WERI-Rb-1 (cell line): ENCODE measurements at regions not wholly inside any gene's neighbourhood (a gene's known extent, or its start where the extent isn't known, plus 50 kb on each side); places are given as distances from the start of the nearest gene placed in this dataset.

Experiments
- DNase-seq: peaks from one replicate; pipeline ENCODE4 v3.0.0-alpha.2; 2020
- H3K27ac ChIP-seq: fragments of 250-450 bp; sonication (Bioruptor Pico); 2 replicates; pipeline ENCODE4 v1.5.1; 2020; ENCODE audit warnings: mild to moderate bottlenecking, moderate library complexity
- H3K27me3 ChIP-seq: fragments of 250-450 bp; sonication (Bioruptor Pico); 2 replicates; pipeline ENCODE4 v1.5.1; 2021; ENCODE audit warnings: mild to moderate bottlenecking, low read depth, moderate library complexity; ENCODE audit not compliant: insufficient read depth, severe bottlenecking
- H3K36me3 ChIP-seq: fragments of 250-450 bp; sonication (Bioruptor Pico); 2 replicates; pipeline ENCODE4 v1.5.1; 2020; ENCODE audit warnings: mild to moderate bottlenecking, moderate library complexity
- H3K4me3 ChIP-seq: 2 replicates; pipeline ENCODE4 v1.5.1; 2011; ENCODE audit warnings: low read depth, mild to moderate bottlenecking, control low read depth, low read length
- H3K9me3 ChIP-seq: fragments of 250-450 bp; sonication (Bioruptor Pico); 2 replicates; pipeline ENCODE4 v1.5.1; 2021; ENCODE audit warnings: mild to moderate bottlenecking, moderate library complexity; ENCODE audit not compliant: severe bottlenecking
- TF ChIP-seq, protein P1 (sequence below): IDR thresholded peaks from 2 replicates; pipeline ENCODE4 v1.5.1; 2011; ENCODE audit warnings: low read depth, mild to moderate bottlenecking, control low read depth, inconsistent platforms, low read length

GRCh38 chr13:112132142-112132541, 65.2 kb downstream of the SOX1 start:
- H3K36me3 ChIP-seq, result no peaks in the 10 kb centered on the region
- no peak for DNase-seq
- TF ChIP-seq, protein P1, sequence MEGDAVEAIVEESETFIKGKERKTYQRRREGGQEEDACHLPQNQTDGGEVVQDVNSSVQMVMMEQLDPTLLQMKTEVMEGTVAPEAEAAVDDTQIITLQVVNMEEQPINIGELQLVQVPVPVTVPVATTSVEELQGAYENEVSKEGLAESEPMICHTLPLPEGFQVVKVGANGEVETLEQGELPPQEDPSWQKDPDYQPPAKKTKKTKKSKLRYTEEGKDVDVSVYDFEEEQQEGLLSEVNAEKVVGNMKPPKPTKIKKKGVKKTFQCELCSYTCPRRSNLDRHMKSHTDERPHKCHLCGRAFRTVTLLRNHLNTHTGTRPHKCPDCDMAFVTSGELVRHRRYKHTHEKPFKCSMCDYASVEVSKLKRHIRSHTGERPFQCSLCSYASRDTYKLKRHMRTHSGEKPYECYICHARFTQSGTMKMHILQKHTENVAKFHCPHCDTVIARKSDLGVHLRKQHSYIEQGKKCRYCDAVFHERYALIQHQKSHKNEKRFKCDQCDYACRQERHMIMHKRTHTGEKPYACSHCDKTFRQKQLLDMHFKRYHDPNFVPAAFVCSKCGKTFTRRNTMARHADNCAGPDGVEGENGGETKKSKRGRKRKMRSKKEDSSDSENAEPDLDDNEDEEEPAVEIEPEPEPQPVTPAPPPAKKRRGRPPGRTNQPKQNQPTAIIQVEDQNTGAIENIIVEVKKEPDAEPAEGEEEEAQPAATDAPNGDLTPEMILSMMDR, result no peak
- H3K4me3 ChIP-seq, result no peak overlapping the region
- no peak overlapping the region for H3K27ac ChIP-seq
- peaks cover 98% of the 10 kb centered on the region for H3K27me3 ChIP-seq
- no peaks in the 10 kb centered on the region for H3K9me3 ChIP-seq

DNA sequence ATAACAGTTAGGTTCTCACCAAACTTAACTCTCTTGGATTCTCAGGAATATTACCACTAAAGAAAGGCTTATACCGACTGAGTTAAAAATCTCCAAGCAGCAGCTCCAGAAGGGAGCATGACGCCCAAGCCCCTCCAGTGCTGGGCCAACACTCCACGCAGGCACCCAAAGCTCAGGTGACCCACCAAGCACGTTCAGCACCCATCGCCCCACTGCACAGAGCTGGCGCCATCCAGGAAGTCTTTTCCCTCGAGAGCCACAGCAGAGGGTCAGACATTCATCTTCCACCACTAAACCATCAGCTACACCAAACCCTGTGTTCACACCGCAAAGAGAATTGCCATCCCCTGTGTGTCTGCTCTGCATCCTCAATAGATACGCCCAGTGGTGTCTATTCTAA, 65.7 kb downstream of the SOX1 start:
- H3K27me3 ChIP-seq, result peaks cover 98% of the 10 kb centered on the region
- TF ChIP-seq, protein P1, result no peak
- DNase-seq, result no peak
- no peaks in the 10 kb centered on the region for H3K9me3 ChIP-seq
- H3K27ac ChIP-seq, result no peak overlapping the region
- no peak overlapping the region for H3K4me3 ChIP-seq
- no peaks in the 10 kb centered on the region for H3K36me3 ChIP-seq

DNA sequence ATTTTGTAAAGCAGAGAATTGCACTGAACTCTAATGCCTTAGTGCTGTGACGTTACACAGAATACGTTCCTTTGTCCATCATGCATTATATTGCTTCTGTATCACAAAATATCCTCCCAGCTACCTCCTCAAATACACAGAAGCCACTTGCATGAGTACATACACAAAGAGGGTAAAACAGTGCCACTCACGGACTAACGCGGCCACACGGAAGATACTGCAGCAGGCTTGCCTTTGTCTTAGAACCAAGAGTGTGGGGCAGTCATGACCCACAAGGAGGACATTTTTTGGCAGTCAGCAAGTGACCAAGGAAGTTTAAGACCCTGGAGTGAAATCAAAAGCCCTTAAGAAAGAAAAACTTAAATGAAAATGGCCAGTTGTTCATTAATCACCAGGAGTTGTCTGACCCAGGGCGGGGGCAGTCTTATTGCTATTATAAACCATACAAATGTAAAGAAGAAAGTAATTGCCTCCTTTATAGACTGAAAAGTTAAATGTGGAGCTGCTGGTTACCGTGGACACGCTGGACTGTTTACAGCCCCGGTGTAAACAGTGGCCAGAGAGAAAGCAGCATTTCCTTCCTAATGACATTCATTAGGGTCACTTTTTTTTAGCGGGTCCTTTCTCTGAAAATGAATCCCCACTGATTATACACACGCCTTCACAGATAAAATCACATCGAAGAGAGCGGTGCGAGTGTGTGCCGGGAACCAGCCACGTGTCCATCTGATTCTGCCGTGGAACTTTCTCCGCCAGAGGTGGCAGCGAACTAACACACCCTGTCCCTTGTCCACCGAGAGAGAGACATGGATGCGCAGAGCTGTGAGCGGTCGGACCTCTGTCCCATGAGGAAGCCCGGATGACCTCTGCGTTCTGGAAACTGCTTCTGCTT, 66.8 kb downstream of the SOX1 start:
- Histone ChIP-seq H3K36me3 (no peaks in the 10 kb centered on the region), H3K27ac (no peak overlapping the region), H3K4me3 (no peak overlapping the region), H3K9me3 (no peaks in the 10 kb centered on the region), H3K27me3 (peaks cover 98% of the 10 kb centered on the region)
- TF ChIP-seq, protein P1, result no peak
- DNase-seq, result peak; percentile 4

- peaks cover 98% of the 10 kb centered on the region for H3K27me3 ChIP-seq
- no peak overlapping the region for H3K4me3 ChIP-seq
- DNase-seq, result peak; percentile 8
These were observed 67.6 kb downstream of the SOX1 start for GRCh38 chr13:112134391-112135075.

GRCh38 chr13:112136095-112136494, 69.1 kb downstream of the SOX1 start:
- TF ChIP-seq, protein P1, result no peak
- peaks cover 98% of the 10 kb centered on the region for H3K27me3 ChIP-seq

More at GRCh38 chr13:112134391-112135075, 67.6 kb downstream of the SOX1 start:
- H3K27ac ChIP-seq, result no peak overlapping the region
- TF ChIP-seq, protein P1, result no peak
- H3K9me3 ChIP-seq, result no peaks in the 10 kb centered on the region
- H3K36me3 ChIP-seq, result no peaks in the 10 kb centered on the region

More at GRCh38 chr13:112136095-112136494, 69.1 kb downstream of the SOX1 start:
- H3K27ac ChIP-seq, result no peak overlapping the region
- H3K9me3 ChIP-seq, result no peaks in the 10 kb centered on the region
- no peak overlapping the region for H3K4me3 ChIP-seq
- H3K36me3 ChIP-seq, result no peaks in the 10 kb centered on the region
- peak; percentile 5 for DNase-seq
